ENCODE measurements at regions not wholly inside any gene's neighbourhood (a gene's known extent, or its start where the extent isn't known, plus 50 kb on each side); places are given as distances from the start of the nearest gene placed in this dataset.
"Not testable (repeated sequence)": the region's sequence is repeated elsewhere in the genome, so short reads cannot be mapped to it uniquely, and the experiment has no call there.

DNA sequence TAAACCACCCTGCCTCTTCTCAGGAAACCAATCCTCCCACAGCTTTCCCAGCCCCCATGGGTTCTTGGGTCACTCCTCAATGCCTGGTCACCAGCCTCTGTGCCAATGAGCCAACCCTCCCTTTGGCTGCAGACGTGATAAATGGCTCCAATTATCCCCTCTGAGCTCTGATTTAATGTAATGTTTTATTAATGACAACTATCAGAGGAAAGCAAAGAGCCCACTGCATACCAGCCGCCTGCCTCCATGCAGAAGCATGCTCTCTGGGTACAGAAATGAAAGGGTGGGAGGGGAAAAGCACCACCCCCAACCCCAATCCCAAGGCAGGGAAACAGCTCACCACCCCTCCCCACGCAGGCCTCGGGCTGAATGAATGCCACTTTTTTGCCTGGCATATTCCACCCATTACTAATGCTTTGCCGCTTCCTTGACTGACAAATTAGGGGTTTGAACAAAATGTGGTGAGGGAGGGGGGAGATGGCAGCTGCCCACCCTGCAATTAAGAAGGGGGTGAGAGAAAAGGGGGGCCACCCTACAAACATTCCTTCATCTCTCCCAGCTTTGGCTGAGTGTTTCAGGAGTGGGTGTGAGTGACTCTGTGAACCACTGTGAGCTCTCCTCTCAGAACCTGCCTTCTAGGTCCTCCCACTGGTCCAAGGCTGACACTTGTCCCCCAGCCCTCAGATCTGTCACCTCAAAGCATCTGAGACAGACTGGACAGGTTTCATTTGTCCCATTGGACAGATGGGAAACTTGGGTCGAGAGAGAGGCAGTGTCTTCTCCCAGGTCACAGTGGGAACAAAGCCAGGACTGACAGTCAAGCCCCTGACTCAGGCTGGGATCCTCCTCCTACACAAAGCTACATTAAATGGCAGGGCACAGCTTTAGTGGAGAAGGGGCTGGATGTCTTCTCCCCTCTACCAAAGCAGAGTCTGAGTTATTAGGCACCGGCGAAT lies 161.5 kb downstream of the TMEM132E start:
- H3K36me3 Mint-ChIP-seq (ENCODE audit: low read depth) = no peaks in the 10 kb centered on the region
- no peak for DNase-seq (ENCODE audit: low spot score)
- no peak overlapping the region for H3K27ac Mint-ChIP-seq
- no peaks in the 10 kb centered on the region for H3K4me1 Mint-ChIP-seq (ENCODE audit: low read depth)
- no peaks in the 10 kb centered on the region for H3K9me3 Mint-ChIP-seq
- intact Hi-C loops (cut with micrococcal nuclease) = no loop called here
- no peak overlapping the region for H3K4me3 Mint-ChIP-seq
- H3K27me3 Mint-ChIP-seq (ENCODE audit: insufficient read depth) = no peaks in the 10 kb centered on the region

DNA sequence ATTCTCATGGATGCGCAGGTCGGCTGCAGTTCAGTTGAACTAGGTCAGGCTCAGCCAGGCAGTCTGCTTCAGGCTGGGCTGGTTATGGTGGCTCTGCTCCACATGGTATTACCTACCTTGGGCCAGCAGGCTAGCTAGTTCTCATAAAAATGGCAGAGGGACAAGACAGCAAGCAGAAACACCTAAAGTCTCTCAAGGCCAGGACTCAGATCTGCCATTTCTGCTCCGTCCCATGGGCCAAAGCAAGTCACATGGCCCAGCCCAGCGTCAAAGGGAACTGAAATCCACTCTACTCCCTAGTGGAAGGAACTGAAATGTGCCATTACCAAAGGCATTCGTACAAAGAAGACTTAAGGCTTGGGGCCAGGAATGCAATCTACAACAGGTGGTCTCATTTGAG lies 160.0 kb downstream of the TMEM132E start:
- no peaks in the 10 kb centered on the region for H3K27me3 Mint-ChIP-seq (ENCODE audit: insufficient read depth)
- no peak overlapping the region for H3K4me3 Mint-ChIP-seq
- H3K9me3 Mint-ChIP-seq = no peaks in the 10 kb centered on the region
- H3K4me1 Mint-ChIP-seq (ENCODE audit: low read depth) = no peaks in the 10 kb centered on the region
- no peak overlapping the region for H3K27ac Mint-ChIP-seq
- intact Hi-C loops (cut with micrococcal nuclease) = no loop called here
- DNase-seq (ENCODE audit: low spot score) = no peak
- H3K36me3 Mint-ChIP-seq (ENCODE audit: low read depth) = no peaks in the 10 kb centered on the region

DNA sequence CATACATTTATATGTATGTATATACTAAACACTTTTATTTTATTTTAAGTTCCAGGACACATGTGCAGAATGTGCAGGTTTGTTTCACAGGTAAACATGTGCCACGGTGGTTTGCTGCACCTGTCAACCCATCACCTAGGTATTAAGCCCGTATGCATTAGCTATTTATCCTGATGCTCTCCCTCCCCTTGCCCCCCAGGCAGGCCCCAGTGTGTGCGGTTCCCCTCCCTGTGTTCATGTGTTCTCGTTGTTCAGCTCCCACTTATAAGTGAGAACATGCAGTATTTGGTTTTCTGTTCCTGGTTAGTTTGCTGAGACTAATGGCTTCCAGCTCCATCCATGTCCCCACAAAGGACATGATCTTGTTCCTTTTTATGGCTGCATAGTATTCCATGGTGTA lies 158.3 kb downstream of the TMEM132E start:
- H3K27me3 Mint-ChIP-seq (ENCODE audit: insufficient read depth); DNase-seq (ENCODE audit: low spot score); H3K9me3 Mint-ChIP-seq; H3K4me3 Mint-ChIP-seq; H3K27ac Mint-ChIP-seq; intact Hi-C loops (cut with micrococcal nuclease); H3K4me1 Mint-ChIP-seq (ENCODE audit: low read depth); H3K36me3 Mint-ChIP-seq (ENCODE audit: low read depth): not testable (repeated sequence)

GRCh38 chr17:34736611-34737010 lies 157.2 kb downstream of the TMEM132E start:
- H3K27ac Mint-ChIP-seq = no peak overlapping the region
- H3K27me3 Mint-ChIP-seq (ENCODE audit: insufficient read depth) = no peaks in the 10 kb centered on the region
- H3K4me3 Mint-ChIP-seq = no peak overlapping the region
- H3K9me3 Mint-ChIP-seq = no peaks in the 10 kb centered on the region
- no peaks in the 10 kb centered on the region for H3K36me3 Mint-ChIP-seq (ENCODE audit: low read depth)
- intact Hi-C loops (cut with micrococcal nuclease) = no loop called here
- DNase-seq (ENCODE audit: low spot score) = no peak
- H3K4me1 Mint-ChIP-seq (ENCODE audit: low read depth) = no peaks in the 10 kb centered on the region

GRCh38 chr17:34733333-34733732 lies 154.0 kb downstream of the TMEM132E start:
- DNase-seq (ENCODE audit: low spot score) = no peak
- no peak overlapping the region for H3K4me3 Mint-ChIP-seq
- no peaks in the 10 kb centered on the region for H3K4me1 Mint-ChIP-seq (ENCODE audit: low read depth)
- no peaks in the 10 kb centered on the region for H3K36me3 Mint-ChIP-seq (ENCODE audit: low read depth)
- intact Hi-C loops (cut with micrococcal nuclease) = no loop called here
- H3K9me3 Mint-ChIP-seq = no peaks in the 10 kb centered on the region
- no peaks in the 10 kb centered on the region for H3K27me3 Mint-ChIP-seq (ENCODE audit: insufficient read depth)
- no peak overlapping the region for H3K27ac Mint-ChIP-seq

- no peaks in the 10 kb centered on the region for H3K4me1 Mint-ChIP-seq (ENCODE audit: low read depth)
- no peaks in the 10 kb centered on the region for H3K27me3 Mint-ChIP-seq (ENCODE audit: insufficient read depth)
- DNase-seq (ENCODE audit: low spot score) = no peak
- H3K9me3 Mint-ChIP-seq = no peaks in the 10 kb centered on the region
- intact Hi-C loops (cut with micrococcal nuclease) = no loop called here
- H3K4me3 Mint-ChIP-seq = no peak overlapping the region
- H3K27ac Mint-ChIP-seq = no peak overlapping the region
- no peaks in the 10 kb centered on the region for H3K36me3 Mint-ChIP-seq (ENCODE audit: low read depth)
These were observed 151.4 kb downstream of the TMEM132E start for GRCh38 chr17:34730816-34731215.

GRCh38 chr17:34728771-34729310 lies 149.5 kb downstream of the TMEM132E start:
- intact Hi-C loops (cut with micrococcal nuclease) = no loop called here
- Mint-ChIP-seq H3K36me3 (ENCODE audit: low read depth) (no peaks in the 10 kb centered on the region), H3K9me3 (no peaks in the 10 kb centered on the region), H3K27ac (no peak overlapping the region), H3K27me3 (ENCODE audit: insufficient read depth) (no peaks in the 10 kb centered on the region), H3K4me3 (no peak overlapping the region), H3K4me1 (ENCODE audit: low read depth) (no peaks in the 10 kb centered on the region)
- DNase-seq (ENCODE audit: low spot score) = no peak

GRCh38 chr17:34727601-34728000 lies 148.2 kb downstream of the TMEM132E start:
- no peaks in the 10 kb centered on the region for H3K9me3 Mint-ChIP-seq
- no peak overlapping the region for H3K4me3 Mint-ChIP-seq
- no peak for DNase-seq (ENCODE audit: low spot score)
- H3K27me3 Mint-ChIP-seq (ENCODE audit: insufficient read depth) = no peaks in the 10 kb centered on the region
- intact Hi-C loops (cut with micrococcal nuclease) = no loop called here
- H3K36me3 Mint-ChIP-seq (ENCODE audit: low read depth) = no peaks in the 10 kb centered on the region
- H3K4me1 Mint-ChIP-seq (ENCODE audit: low read depth) = no peaks in the 10 kb centered on the region
- H3K27ac Mint-ChIP-seq = no peak overlapping the region

DNA sequence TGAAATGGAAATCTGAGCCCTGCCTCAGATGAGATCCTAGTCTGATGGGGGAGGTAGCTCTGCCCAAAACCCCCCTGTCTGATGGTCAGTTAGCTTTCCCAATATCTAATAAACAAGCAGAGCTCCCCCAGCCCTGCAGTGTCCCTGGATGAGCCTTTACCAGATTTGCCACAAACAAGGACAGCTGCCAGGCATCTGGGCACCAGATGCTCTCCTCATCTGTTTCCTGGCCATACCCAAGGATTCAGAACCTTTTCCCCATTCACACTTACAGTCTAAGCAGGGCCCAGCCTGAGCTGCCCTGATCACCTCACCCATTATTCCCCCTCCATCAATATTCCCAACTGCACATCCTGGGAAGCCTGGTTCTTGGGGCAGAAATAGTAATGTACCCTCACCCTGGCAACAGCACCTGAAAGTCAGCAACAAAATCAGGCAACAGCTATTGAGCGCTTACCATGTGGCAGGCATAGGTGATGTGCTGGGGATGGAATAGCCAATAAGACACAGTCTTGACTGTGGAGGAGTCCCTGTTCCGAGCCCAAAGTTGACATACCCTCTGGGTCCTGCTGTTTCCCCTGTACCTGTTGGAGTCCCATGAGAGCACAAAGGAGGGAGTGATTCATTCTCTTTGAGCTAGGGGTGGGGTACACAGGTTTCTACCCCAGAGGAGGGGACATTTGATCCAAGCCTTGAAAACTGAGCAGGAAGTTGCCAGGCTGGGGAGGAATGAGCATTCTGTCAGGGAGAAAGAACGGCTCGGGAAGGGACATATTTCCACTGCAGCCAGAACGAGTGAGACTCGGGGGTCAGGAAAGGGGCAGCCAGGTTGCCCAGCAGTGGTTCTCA lies 147.4 kb downstream of the TMEM132E start:
- no peak for DNase-seq (ENCODE audit: low spot score)
- H3K9me3 Mint-ChIP-seq = no peaks in the 10 kb centered on the region
- H3K4me3 Mint-ChIP-seq = no peak overlapping the region
- no peaks in the 10 kb centered on the region for H3K27me3 Mint-ChIP-seq (ENCODE audit: insufficient read depth)
- no peaks in the 10 kb centered on the region for H3K36me3 Mint-ChIP-seq (ENCODE audit: low read depth)
- no peaks in the 10 kb centered on the region for H3K4me1 Mint-ChIP-seq (ENCODE audit: low read depth)
- intact Hi-C loops (cut with micrococcal nuclease) = no loop called here
- H3K27ac Mint-ChIP-seq = no peak overlapping the region

GRCh38 chr17:34725725-34726124 lies 146.3 kb downstream of the TMEM132E start:
- H3K4me3 Mint-ChIP-seq = no peak overlapping the region
- no peak overlapping the region for H3K27ac Mint-ChIP-seq
- no peak for DNase-seq (ENCODE audit: low spot score)
- H3K27me3 Mint-ChIP-seq (ENCODE audit: insufficient read depth) = no peaks in the 10 kb centered on the region
- intact Hi-C loops (cut with micrococcal nuclease) = no loop called here
- H3K9me3 Mint-ChIP-seq = no peaks in the 10 kb centered on the region
- H3K4me1 Mint-ChIP-seq (ENCODE audit: low read depth) = no peaks in the 10 kb centered on the region
- H3K36me3 Mint-ChIP-seq (ENCODE audit: low read depth) = no peaks in the 10 kb centered on the region

DNA sequence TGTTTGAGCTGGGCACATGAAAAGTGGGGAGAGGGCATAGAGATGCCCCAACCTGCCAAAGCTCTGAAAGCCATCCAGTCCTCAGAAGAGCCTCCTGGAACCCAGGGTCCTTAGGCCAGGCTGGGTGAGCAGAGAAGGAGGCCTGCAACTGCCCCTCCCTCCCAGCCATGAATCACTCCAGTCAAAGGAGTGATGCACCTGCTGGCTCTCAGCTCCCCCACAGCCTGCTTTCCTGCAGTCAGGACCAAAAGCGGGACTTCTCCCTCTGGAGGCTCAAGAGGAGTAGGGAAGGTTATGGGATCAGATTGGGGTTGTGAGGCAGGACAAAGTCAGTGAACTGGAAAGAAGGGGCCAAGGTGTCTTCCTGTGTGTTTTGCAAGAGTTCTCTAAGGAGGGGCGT lies 145.6 kb downstream of the TMEM132E start:
- no peak for DNase-seq (ENCODE audit: low spot score)
- intact Hi-C loops (cut with micrococcal nuclease) = no loop called here
- H3K27me3 Mint-ChIP-seq (ENCODE audit: insufficient read depth) = no peaks in the 10 kb centered on the region
- no peaks in the 10 kb centered on the region for H3K36me3 Mint-ChIP-seq (ENCODE audit: low read depth)
- no peak overlapping the region for H3K4me3 Mint-ChIP-seq
- no peaks in the 10 kb centered on the region for H3K9me3 Mint-ChIP-seq
- no peak overlapping the region for H3K27ac Mint-ChIP-seq
- H3K4me1 Mint-ChIP-seq (ENCODE audit: low read depth) = no peaks in the 10 kb centered on the region

DNA sequence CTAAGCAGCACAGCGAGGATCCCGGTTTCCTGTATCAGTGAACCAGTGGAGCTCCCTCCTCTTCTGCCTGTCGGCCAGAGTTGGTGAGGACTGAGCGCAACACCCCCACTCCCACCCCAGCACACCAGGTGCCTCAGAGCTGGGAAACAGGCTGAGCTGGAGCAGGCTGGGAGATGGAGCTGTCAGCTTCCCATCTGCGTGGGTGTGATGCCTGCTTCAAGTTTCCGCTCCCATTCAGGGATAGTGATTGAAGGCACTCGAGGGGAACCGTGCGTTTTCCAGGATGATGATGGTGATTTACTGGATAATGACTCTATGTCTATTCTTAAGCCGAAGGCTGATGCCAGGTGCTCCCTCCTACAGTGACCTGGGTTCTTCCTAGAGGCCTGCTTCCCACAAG lies 144.5 kb downstream of the TMEM132E start:
- Mint-ChIP-seq H3K36me3 (ENCODE audit: low read depth) (no peaks in the 10 kb centered on the region), H3K4me3 (no peak overlapping the region), H3K4me1 (ENCODE audit: low read depth) (no peaks in the 10 kb centered on the region), H3K27me3 (ENCODE audit: insufficient read depth) (no peaks in the 10 kb centered on the region), H3K27ac (no peak overlapping the region), H3K9me3 (no peaks in the 10 kb centered on the region)
- no peak for DNase-seq (ENCODE audit: low spot score)
- intact Hi-C loops (cut with micrococcal nuclease) = no loop called here

DNA sequence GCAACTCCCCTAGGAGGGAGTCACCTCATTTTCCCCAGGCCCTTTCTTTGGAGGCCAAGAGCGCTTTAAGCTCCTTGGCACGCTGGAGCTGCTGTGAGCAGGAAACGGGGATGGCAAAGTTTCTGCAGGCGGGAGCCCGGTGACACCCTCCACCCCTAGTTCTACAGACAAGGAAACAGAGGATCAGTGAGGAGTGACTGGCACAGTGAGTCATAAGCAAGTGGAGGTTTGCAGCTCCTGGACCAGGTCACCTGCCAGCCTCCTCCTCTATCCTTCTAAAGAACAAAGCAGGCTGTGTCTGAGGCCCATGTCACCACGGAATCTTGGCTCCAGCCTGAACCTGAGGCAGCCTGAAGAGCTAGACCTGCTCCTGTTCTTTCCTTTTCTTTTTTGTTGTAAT lies 141.9 kb downstream of the TMEM132E start:
- Mint-ChIP-seq H3K9me3 (no peaks in the 10 kb centered on the region), H3K27me3 (ENCODE audit: insufficient read depth) (peaks cover 2% of the 10 kb centered on the region), H3K4me1 (ENCODE audit: low read depth) (no peaks in the 10 kb centered on the region), H3K36me3 (ENCODE audit: low read depth) (no peaks in the 10 kb centered on the region), H3K27ac (no peak overlapping the region), H3K4me3 (no peak overlapping the region)
- DNase-seq (ENCODE audit: low spot score) = no peak
- intact Hi-C loops (cut with micrococcal nuclease) = no loop called here
